MM.1S (cell line): ENCODE measurements at regions not wholly inside any gene's neighbourhood (a gene's known extent, or its start where the extent isn't known, plus 50 kb on each side); places are given as distances from the start of the nearest gene placed in this dataset.

Source experiments
- DNase-seq: peaks from one replicate; pipeline ENCODE4 v3.0.0-alpha.2; 2015
- H2AFZ ChIP-seq: fragments of 300-600 bp; sonication (generic); 2 replicates; pipeline ENCODE4 v1.6.0; 2016; ENCODE audit warnings: antibody characterized with exemption, low read length
- H3F3A ChIP-seq: fragments of 300-600 bp; sonication (generic); 2 replicates; pipeline ENCODE4 v1.6.1; 2016; ENCODE audit warnings: mild to moderate bottlenecking, antibody characterized with exemption, low read length, moderate library complexity, mixed read lengths; ENCODE audit not compliant: insufficient read depth
- H3K27ac ChIP-seq: fragments of 300-600 bp; sonication (generic); 2 replicates; pipeline ENCODE4 v1.5.1; 2016; ENCODE audit warnings: mild to moderate bottlenecking, low read length
- H3K27me3 ChIP-seq: fragments of 300-600 bp; sonication (generic); replicated peaks from 2 replicates; pipeline ENCODE4 v1.6.0; 2016; ENCODE audit warnings: low read length; ENCODE audit not compliant: insufficient read depth
- H3K36me3 ChIP-seq: fragments of 300-600 bp; sonication (generic); replicated peaks from 2 replicates; pipeline ENCODE4 v1.6.1; 2016; ENCODE audit warnings: mild to moderate bottlenecking, low read length, mixed read lengths; ENCODE audit not compliant: insufficient read depth
- H3K4me1 ChIP-seq: fragments of 300-600 bp; sonication (generic); 2 replicates; pipeline ENCODE4 v1.6.1; 2016; ENCODE audit warnings: low read length, mixed read lengths
- H3K4me2 ChIP-seq: fragments of 300-600 bp; sonication (generic); 2 replicates; pipeline ENCODE4 v1.6.0; 2016; ENCODE audit warnings: low read depth, low read length
- H3K4me3 ChIP-seq: fragments of 300-600 bp; sonication (generic); 2 replicates; pipeline ENCODE4 v1.5.1; 2016; ENCODE audit warnings: low read length, mixed read lengths
- H3K79me2 ChIP-seq: fragments of 300-600 bp; sonication (generic); 2 replicates; pipeline ENCODE4 v1.6.1; 2016; ENCODE audit warnings: mixed run types, low read length, mixed read lengths
- H3K9ac ChIP-seq: fragments of 300-600 bp; sonication (generic); 2 replicates; pipeline ENCODE4 v1.6.1; 2016; ENCODE audit warnings: low read length, mixed read lengths
- H3K9me2 ChIP-seq: fragments of 300-600 bp; sonication (generic); replicated peaks from 2 replicates; pipeline ENCODE4 v1.6.1; 2016; ENCODE audit warnings: mild to moderate bottlenecking, low read length, mixed read lengths; ENCODE audit not compliant: insufficient read depth
- H3K9me3 ChIP-seq: fragments of 300-600 bp; sonication (generic); replicated peaks from 2 replicates; pipeline ENCODE4 v1.6.1; 2016; ENCODE audit warnings: mild to moderate bottlenecking, low read length, mixed read lengths; ENCODE audit not compliant: insufficient read depth
- H4K20me1 ChIP-seq: fragments of 300-600 bp; sonication (generic); 2 replicates; pipeline ENCODE4 v1.6.1; 2016; ENCODE audit warnings: mild to moderate bottlenecking, low read length, moderate library complexity, mixed read lengths; ENCODE audit not compliant: insufficient read depth
- CTCF ChIP-seq: fragments of 300-600 bp; sonication (generic); IDR thresholded peaks from 2 replicates; pipeline ENCODE4 v1.5.1; 2016; ENCODE audit warnings: antibody characterized with exemption, low read length, mixed read lengths
- EZH2 ChIP-seq: fragments of 300-600 bp; sonication (generic); optimal IDR thresholded peaks from 2 replicates; pipeline ENCODE3; 2017; ENCODE audit warnings: low read depth, mild to moderate bottlenecking, antibody characterized with exemption, low read length, mixed read lengths
- EZH2phosphoT487 ChIP-seq: fragments of 300-600 bp; sonication (generic); IDR thresholded peaks from 2 replicates; pipeline ENCODE4 v1.6.1; 2018; ENCODE audit warnings: antibody characterized with exemption, low read length

- no peaks in the 10 kb centered on the region for H3K79me2 ChIP-seq
- no peaks in the 10 kb centered on the region; the same call in 1 of the 2 replicates for H3K9me3 ChIP-seq
- no peaks in the 10 kb centered on the region for H3K4me1 ChIP-seq
- no peaks in the 10 kb centered on the region for H3K36me3 ChIP-seq
- no peak overlapping the region for H3K9ac ChIP-seq
- DNase-seq = no peak
- no peaks in the 10 kb centered on the region for H3F3A ChIP-seq
- H3K4me2 ChIP-seq = no peak overlapping the region
- no peaks in the 10 kb centered on the region for H3K27me3 ChIP-seq
- H4K20me1 ChIP-seq = no peaks in the 10 kb centered on the region
- no peak overlapping the region for H2AFZ ChIP-seq
- no peaks in the 10 kb centered on the region for H3K9me2 ChIP-seq
- no peak overlapping the region for H3K27ac ChIP-seq
- H3K4me3 ChIP-seq = no peak overlapping the region
- TF ChIP-seq CTCF (no peak), EZH2 (no peak), EZH2phosphoT487 (no peak)
Observed at GRCh38 chr4:30295652-30296051, 424.5 kb upstream of the PCDH7 start.

GRCh38 chr4:30314001-30314400 is 406.2 kb upstream of the PCDH7 start:
- DNase-seq = no peak
- Histone ChIP-seq H3K27me3 (no peaks in the 10 kb centered on the region), H3F3A (no peaks in the 10 kb centered on the region), H4K20me1 (no peaks in the 10 kb centered on the region), H3K4me2 (no peak overlapping the region), H3K4me3 (no peak overlapping the region), H3K36me3 (no peaks in the 10 kb centered on the region), H3K9me2 (no peaks in the 10 kb centered on the region), H3K9ac (no peak overlapping the region), H2AFZ (no peak overlapping the region), H3K4me1 (no peaks in the 10 kb centered on the region), H3K27ac (no peak overlapping the region), H3K9me3 (no peaks in the 10 kb centered on the region), H3K79me2 (no peaks in the 10 kb centered on the region)
- TF ChIP-seq EZH2phosphoT487 = no peak
- no peak for TF ChIP-seq EZH2
- TF ChIP-seq CTCF = no peak

GRCh38 chr4:30330894-30331652 is 389.1 kb upstream of the PCDH7 start:
- H3K36me3 ChIP-seq = no peaks in the 10 kb centered on the region
- H3K9me3 ChIP-seq = no peaks in the 10 kb centered on the region
- no peaks in the 10 kb centered on the region for H3K4me1 ChIP-seq
- H3K4me2 ChIP-seq = no peak overlapping the region
- no peak overlapping the region for H3K27ac ChIP-seq
- H3K9ac ChIP-seq = no peak overlapping the region
- TF ChIP-seq EZH2phosphoT487 (no peak), CTCF (no peak), EZH2 (no peak)
- no peak overlapping the region for H3K4me3 ChIP-seq
- no peaks in the 10 kb centered on the region for H4K20me1 ChIP-seq
- no peaks in the 10 kb centered on the region for H3K9me2 ChIP-seq
- no peaks in the 10 kb centered on the region for H3K79me2 ChIP-seq
- H3F3A ChIP-seq = no peaks in the 10 kb centered on the region
- H2AFZ ChIP-seq = no peak overlapping the region
- H3K27me3 ChIP-seq = no peaks in the 10 kb centered on the region
- DNase-seq = no peak
